H1 (cell line): ENCODE measurements at regions not wholly inside any gene's neighbourhood (a gene's known extent, or its start where the extent isn't known, plus 50 kb on each side); places are given as distances from the start of the nearest gene placed in this dataset.

Source experiments
- CTCF ChIA-PET: fragments of 300-600 bp; sonication (Branson Sonifier 250); formaldehyde crosslinking; loops from one replicate; lab custom pipeline; 2021; ENCODE audit not compliant: partially characterized antibody; lab: Charles Lee
- POLR2A ChIA-PET: fragments of 300-600 bp; sonication (Branson Sonifier 250); formaldehyde crosslinking; loops from one replicate; lab custom pipeline; 2021; ENCODE audit warnings: inconsistent platforms; ENCODE audit not compliant: partially characterized antibody; lab: Charles Lee
- DNase-seq, 2 experiments: peaks; one replicate each; pipeline versions ENCODE4 v3.0.0 to v3.0.0-alpha.2; 2010 to 2022; ENCODE audit warnings: low spot score in 2 of 2, low read depth in 1 of 2, mixed read lengths in 1 of 2
- FAIRE-seq: peaks from 2 replicates; lab custom pipeline; 2011; peaks lifted over from hg19 to GRCh38; lab: Jason Lieb, UNC
- H2AFZ ChIP-seq: 2 replicates; pipeline ENCODE4 v1.8.1; 2012; ENCODE audit warnings: low read length, inconsistent platforms
- H2AK5ac ChIP-seq: 2 replicates; pipeline ENCODE4 v1.6.1; 2013; ENCODE audit warnings: low read depth, low read length
- H2BK120ac ChIP-seq: replicated peaks from 2 replicates; pipeline ENCODE3; 2013; ENCODE audit warnings: low read depth, low read length, inconsistent platforms
- H2BK12ac ChIP-seq: 2 replicates; pipeline ENCODE4 v1.6.1; 2013; ENCODE audit warnings: low read depth, low read length
- H2BK15ac ChIP-seq: 2 replicates; pipeline ENCODE4 v1.6.1; 2013; ENCODE audit warnings: low read length
- H2BK20ac ChIP-seq: 2 replicates; pipeline ENCODE4 v1.6.1; 2013; ENCODE audit warnings: low read length
- H2BK5ac ChIP-seq: 2 replicates; pipeline ENCODE4 v1.6.1; 2013; ENCODE audit warnings: low read depth, low read length
- H3K14ac ChIP-seq: 2 replicates; pipeline ENCODE4 v1.6.1; 2013; ENCODE audit warnings: inconsistent platforms; ENCODE audit not compliant: insufficient read length
- H3K18ac ChIP-seq: 2 replicates; pipeline ENCODE4 v1.6.1; 2013; ENCODE audit warnings: low read length; ENCODE audit errors: extremely low read depth
- H3K23ac ChIP-seq: 2 replicates; pipeline ENCODE4 v1.6.1; 2013; ENCODE audit warnings: inconsistent platforms; ENCODE audit not compliant: insufficient read length
- H3K23me2 ChIP-seq: 2 replicates; pipeline ENCODE4 v1.6.1; 2013; ENCODE audit warnings: low read depth, low read length
- H3K27ac ChIP-seq: 2 replicates; pipeline ENCODE4 v1.6.1; 2011; ENCODE audit warnings: low read depth, low read length, inconsistent platforms
- H3K27me3 ChIP-seq, 4 experiments: replicated peaks in 1 of 4; 1 replicate in 1 of 4; 2 replicates in 3 of 4; pipeline versions ENCODE4 v1.6.1 to v1.8.1; 2011 to 2013; ENCODE audit warnings: low read length in 3 of 4, mild to moderate bottlenecking in 3 of 4, inconsistent platforms in 2 of 4, mixed read lengths in 2 of 4, moderate library complexity in 1 of 4; ENCODE audit not compliant: control insufficient read depth in 3 of 4, insufficient read depth in 3 of 4; ENCODE audit errors: extremely low read depth in 1 of 4
- H3K36me3 ChIP-seq, 4 experiments: 2 replicates each; pipeline versions ENCODE4 v1.6.1 to v1.8.1; 2011 to 2013; ENCODE audit warnings: mild to moderate bottlenecking in 4 of 4, low read length in 3 of 4, moderate library complexity in 2 of 4, control low read depth in 1 of 4, inconsistent platforms in 1 of 4; ENCODE audit not compliant: insufficient read depth in 4 of 4, control insufficient read depth in 2 of 4
- H3K4ac ChIP-seq: replicated peaks from 2 replicates; pipeline ENCODE3; 2013; ENCODE audit warnings: low read length, low read depth, mixed read lengths, inconsistent platforms; ENCODE audit not compliant: insufficient read length
- H3K4me1 ChIP-seq, 4 experiments: replicated peaks in 1 of 4; 1 replicate in 1 of 4; 2 replicates in 3 of 4; pipeline versions ENCODE4 v1.6.1 to v1.8.1; 2011 to 2013; ENCODE audit warnings: low read length in 3 of 4, inconsistent platforms in 2 of 4, mixed read lengths in 1 of 4; ENCODE audit not compliant: insufficient read depth in 4 of 4, control insufficient read depth in 3 of 4
- H3K4me2 ChIP-seq, 2 experiments: 2 replicates each; pipeline versions ENCODE4 v1.6.1 to v1.8.1; 2011 to 2013; ENCODE audit warnings: low read depth in 2 of 2, low read length in 2 of 2, control low read depth in 1 of 2, inconsistent platforms in 1 of 2, mild to moderate bottlenecking in 1 of 2; ENCODE audit not compliant: insufficient read depth in 1 of 2
- H3K4me3 ChIP-seq, 4 experiments: fragments of 200-600, 300-600 bp in 1 of 4; sonication (generic), shearing (Covaris generic), sonication (Bioruptor Twin) in 1 of 4; 2 replicates each; pipeline versions ENCODE4 v1.5.1 to v1.8.1; 2011 to 2016; ENCODE audit warnings: low read length in 4 of 4, low read depth in 3 of 4, control low read depth in 2 of 4, inconsistent platforms in 2 of 4, mild to moderate bottlenecking in 2 of 4, mixed read lengths in 1 of 4, moderate library complexity in 1 of 4; ENCODE audit not compliant: insufficient read depth in 2 of 4; ENCODE audit errors: extremely low read depth in 1 of 4
- H3K56ac ChIP-seq: replicated peaks from 2 replicates; pipeline ENCODE3; 2013; ENCODE audit warnings: low read depth, mild to moderate bottlenecking, mixed read lengths, low read length, inconsistent platforms; ENCODE audit not compliant: insufficient read length
- H3K79me1 ChIP-seq: 2 replicates; pipeline ENCODE4 v1.6.1; 2013; ENCODE audit warnings: low read depth, low read length, control low read depth
- H3K79me2 ChIP-seq, 2 experiments: 2 replicates each; pipeline versions ENCODE4 v1.6.1 to v1.8.1; 2012 to 2013; ENCODE audit warnings: low read length in 2 of 2, mild to moderate bottlenecking in 2 of 2, inconsistent platforms in 1 of 2; ENCODE audit not compliant: insufficient read depth in 2 of 2, control insufficient read depth in 1 of 2
- H3K9ac ChIP-seq, 4 experiments: replicated peaks in 1 of 4; 1 replicate in 1 of 4; 2 replicates in 3 of 4; pipeline versions ENCODE4 v1.6.1 to v1.8.1; 2011 to 2013; ENCODE audit warnings: low read depth in 3 of 4, low read length in 3 of 4, control low read depth in 2 of 4, mild to moderate bottlenecking in 2 of 4, moderate library complexity in 2 of 4, inconsistent platforms in 1 of 4; ENCODE audit errors: extremely low read depth in 1 of 4
- H3K9me3 ChIP-seq, 2 experiments: 2 replicates each; pipeline versions ENCODE4 v1.6.1 to v1.8.1; 2012 to 2013; ENCODE audit warnings: mild to moderate bottlenecking in 2 of 2, moderate library complexity in 2 of 2, control low read depth in 1 of 2, inconsistent platforms in 1 of 2, low read depth in 1 of 2, low read length in 1 of 2, mixed read lengths in 1 of 2; ENCODE audit not compliant: insufficient read depth in 2 of 2
- H4K20me1 ChIP-seq, 2 experiments: replicated peaks in 1 of 2; 2 replicates each; pipeline versions ENCODE3 to v1.8.1; 2011 to 2013; ENCODE audit warnings: inconsistent platforms in 2 of 2, low read length in 2 of 2, mild to moderate bottlenecking in 1 of 2; ENCODE audit not compliant: insufficient read depth in 2 of 2, control insufficient read depth in 1 of 2
- H4K5ac ChIP-seq: 2 replicates; pipeline ENCODE4 v1.6.1; 2013; ENCODE audit warnings: low read length, low read depth, mixed read lengths, inconsistent platforms; ENCODE audit not compliant: insufficient read length
- H4K8ac ChIP-seq: 2 replicates; pipeline ENCODE4 v1.8.0; 2013; ENCODE audit warnings: mild to moderate bottlenecking, moderate library complexity, low read length, inconsistent platforms; ENCODE audit not compliant: insufficient read depth; ENCODE audit errors: extremely low read depth
- H4K91ac ChIP-seq: replicated peaks from 2 replicates; pipeline ENCODE3; 2013; ENCODE audit warnings: low read length, mixed read lengths, inconsistent platforms; ENCODE audit not compliant: insufficient read length
- CBX8 ChIP-seq: fragments of 300-800, 300-1000 bp; sonication (generic); IDR thresholded peaks from 2 replicates; pipeline ENCODE4 v1.7.1; 2016; ENCODE audit warnings: low read depth, low read length, borderline replicate concordance
- CHD1 ChIP-seq: IDR thresholded peaks from 2 replicates; pipeline ENCODE4 v1.6.1; 2012; ENCODE audit warnings: low read depth, low read length, improper control_type of control experiment
- JUND ChIP-seq: IDR thresholded peaks from 2 replicates; pipeline ENCODE4 v1.6.1; 2011; ENCODE audit warnings: mild to moderate bottlenecking, improper control_type of control experiment, low read length
- RNF2 ChIP-seq: fragments of 200-900, 300-1000 bp; sonication (generic); IDR thresholded peaks from 2 replicates; pipeline ENCODE4 v1.7.1; 2016; ENCODE audit warnings: borderline replicate concordance, low read depth, mild to moderate bottlenecking, antibody characterized with exemption, low read length; ENCODE audit not compliant: poor library complexity, severe bottlenecking; ENCODE audit errors: missing control alignments
- RXRA ChIP-seq: IDR thresholded peaks from 2 replicates; pipeline ENCODE4 v1.6.1; 2011; ENCODE audit warnings: low read depth, mild to moderate bottlenecking, low read length, moderate library complexity; ENCODE audit not compliant: insufficient read depth
- SIRT6 ChIP-seq: IDR thresholded peaks from one replicate; pipeline ENCODE4 v1.7.1; 2012; ENCODE audit warnings: low read length, inconsistent platforms
- SIX5 ChIP-seq: IDR thresholded peaks from 2 replicates; pipeline ENCODE4 v1.6.1; 2011; ENCODE audit warnings: mild to moderate bottlenecking, low read depth, low read length
- SP4 ChIP-seq: IDR thresholded peaks from 2 replicates; pipeline ENCODE4 v1.6.1; 2012; ENCODE audit warnings: low read length, inconsistent platforms
- SRF ChIP-seq: IDR thresholded peaks from 2 replicates; pipeline ENCODE4 v1.6.1; 2011; ENCODE audit warnings: mild to moderate bottlenecking, low read depth, low read length, moderate library complexity
- WGBS, 2 experiments: shearing (Covaris generic) in 1 of 2; methylation state at CpG; one replicate each; pipeline versions ENCODE4 v1.1.6 to v1.1.7; 2013 to 2015; ENCODE audit warnings: low lambda C conversion rate in 2 of 2, mixed read lengths in 2 of 2, inconsistent platforms in 1 of 2, low coverage in 1 of 2, missing lambda C conversion rate in 1 of 2; ENCODE audit not compliant: insufficient replicate concordance in 2 of 2, insufficient coverage in 1 of 2, insufficient read length in 1 of 2; ENCODE audit errors: extremely low coverage in 1 of 2, missing lambda C conversion rate in 1 of 2; 5-methylcytosine and 5-hydroxymethylcytosine counted together

GRCh38 chr14:23884541-23884904, 69.0 kb upstream of the DHRS4 start:
- FAIRE-seq (no peak), DNase-seq (no peak)
- Histone ChIP-seq H2BK15ac (no peak overlapping the region), H3K23me2 (no peaks in the 10 kb centered on the region), H3K79me1 (no peaks in the 10 kb centered on the region), H3K79me2 (no peaks in the 10 kb centered on the region), H3K36me3 (no peaks in the 10 kb centered on the region), H3K23ac (no peak overlapping the region), H2AFZ (peak overlapping the region; percentile 95; the same call in 1 of the 2 replicates), H3K4me3 (no peak overlapping the region), H4K20me1 (no peaks in the 10 kb centered on the region), H2AK5ac (no peak overlapping the region), H3K9ac (no peak overlapping the region), H3K18ac (no peak overlapping the region), H3K4ac (no peak overlapping the region), H4K5ac (no peak overlapping the region), H2BK5ac (no peak overlapping the region), H2BK20ac (no peak overlapping the region), H3K4me2 (no peak overlapping the region), H3K27ac (no peak overlapping the region), H3K4me1 (no peaks in the 10 kb centered on the region), H4K8ac (no peak overlapping the region), H3K14ac (no peak overlapping the region), H3K27me3 (no peaks in the 10 kb centered on the region), H4K91ac (no peak overlapping the region), H3K56ac (no peak overlapping the region), H2BK120ac (no peak overlapping the region), H3K9me3 (peaks cover 11 to 14% of the 10 kb centered on the region in 2 experiments), H2BK12ac (no peak overlapping the region)
- 88% methylated on average over 5 of the region's 5 CpGs; no CpG with 5 or more reads in 1 of the 2 experiments for WGBS, 2 experiments
- ChIA-PET POLR2A (no interaction called here), CTCF (interaction anchor here (1.7 kb wide), 1 partner anchor 26 kb away, joined by 7 read pairs; no protein-coding TSS in a partner anchor)
- TF ChIP-seq CHD1, result no peak
- no peak for TF ChIP-seq SIX5
- no peak for TF ChIP-seq SIRT6
- TF ChIP-seq RXRA, result no peak
- TF ChIP-seq JUND, result no peak
- no peak for TF ChIP-seq CBX8
- TF ChIP-seq SRF, result no peak
- TF ChIP-seq RNF2, result no peak
- no peak for TF ChIP-seq SP4
